Endometrial microvascular endothelial cells (primary cell): ENCODE measurements at regions not wholly inside any gene's neighbourhood (a gene's known extent, or its start where the extent isn't known, plus 50 kb on each side); places are given as distances from the start of the nearest gene placed in this dataset.
"Not testable (repeated sequence)": the region's sequence is repeated elsewhere in the genome, so short reads cannot be mapped to it uniquely, and the experiment has no call there.

Experiments used
- in situ Hi-C: cut with HindIII; loops from 2 replicates; pipeline ENCODE4 v1.10.0; 2017; ENCODE audit warnings: low sequenced_read_pairs, low pct_unique_long_range_greater_than_20kb; ENCODE audit errors: inconsistent ontology term

GRCh38 chr6:74311431-74311830 lies 615.4 kb downstream of the CD109 start:
- in situ Hi-C loops = no loop called here

GRCh38 chr6:74289884-74290283 lies 593.9 kb downstream of the CD109 start:
- in situ Hi-C loops = no loop called here

GRCh38 chr6:74287932-74288331 lies 591.9 kb downstream of the CD109 start:
- in situ Hi-C loops = no loop called here

- in situ Hi-C loops = no loop called here
Measured at GRCh38 chr6:74287441-74287840, 591.4 kb downstream of the CD109 start.

- in situ Hi-C loops = no loop called here
Measured at GRCh38 chr6:74284284-74284683, 588.3 kb downstream of the CD109 start.

GRCh38 chr6:74283532-74283931 lies 587.5 kb downstream of the CD109 start:
- in situ Hi-C loops = no loop called here

GRCh38 chr6:74282143-74282689 lies 586.2 kb downstream of the CD109 start:
- in situ Hi-C loops = no loop called here

- in situ Hi-C loops = no loop called here
Measured at GRCh38 chr6:74280130-74280692, 584.2 kb downstream of the CD109 start.

GRCh38 chr6:74277777-74278186 lies 581.8 kb downstream of the CD109 start:
- in situ Hi-C loops = no loop called here

GRCh38 chr6:74273541-74273940 lies 577.5 kb downstream of the CD109 start:
- in situ Hi-C loops = no loop called here

GRCh38 chr6:74269600-74269858 lies 573.5 kb downstream of the CD109 start:
- in situ Hi-C loops = no loop called here

GRCh38 chr6:74268815-74269599 lies 573.0 kb downstream of the CD109 start:
- in situ Hi-C loops = no loop called here

GRCh38 chr6:74259981-74260380 lies 564.0 kb downstream of the CD109 start:
- in situ Hi-C loops = no loop called here

GRCh38 chr6:74256781-74257180 lies 560.8 kb downstream of the CD109 start:
- in situ Hi-C loops = no loop called here

GRCh38 chr6:74256381-74256780 lies 560.4 kb downstream of the CD109 start:
- in situ Hi-C loops = no loop called here

GRCh38 chr6:74255007-74255406 lies 559.0 kb downstream of the CD109 start:
- in situ Hi-C loops = not testable (repeated sequence)

- in situ Hi-C loops = not testable (repeated sequence)
Measured at GRCh38 chr6:74254147-74254546, 558.1 kb downstream of the CD109 start.

- in situ Hi-C loops = no loop called here
Measured at GRCh38 chr6:74253261-74253660, 557.3 kb downstream of the CD109 start.

- in situ Hi-C loops = no loop called here
Measured at GRCh38 chr6:74250161-74250818, 554.3 kb downstream of the CD109 start.

GRCh38 chr6:74249658-74250057 lies 553.7 kb downstream of the CD109 start:
- in situ Hi-C loops = no loop called here
